ENCODE measurements at regions not wholly inside any gene's neighbourhood (a gene's known extent, or its start where the extent isn't known, plus 50 kb on each side); places are given as distances from the start of the nearest gene placed in this dataset.

GRCh38 chr13:32947411-32948276 lies 68.6 kb upstream of the KL start:
- TF ChIP-seq CTCF (conservative IDR thresholded peaks at IDR 0.05; ENCODE audit: low read depth, low read length), result no peak

GRCh38 chr13:32949820-32950219 lies 66.4 kb upstream of the KL start:
- no peak for DNase-seq (ENCODE audit: low read depth)
- no peak overlapping the region for H3K4me3 ChIP-seq (ENCODE audit: low read length)
- no peak for TF ChIP-seq CTCF (conservative IDR thresholded peaks at IDR 0.05; ENCODE audit: low read depth, low read length)

More at GRCh38 chr13:32947411-32948276, 68.6 kb upstream of the KL start:
- DNase-seq (ENCODE audit: low read depth), result no peak
- no peak overlapping the region for H3K4me3 ChIP-seq (ENCODE audit: low read length)

GRCh38 chr13:32951580-32951979 lies 64.6 kb upstream of the KL start:
- DNase-seq (ENCODE audit: low read depth), result no peak
- no peak for TF ChIP-seq CTCF (conservative IDR thresholded peaks at IDR 0.05; ENCODE audit: low read depth, low read length)

GRCh38 chr13:32955881-32956594 lies 60.2 kb upstream of the KL start:
- no peak for TF ChIP-seq CTCF (conservative IDR thresholded peaks at IDR 0.05; ENCODE audit: low read depth, low read length)
- no peak overlapping the region for H3K4me3 ChIP-seq (ENCODE audit: low read length)
- no peak for DNase-seq (ENCODE audit: low read depth)

More at GRCh38 chr13:32951580-32951979, 64.6 kb upstream of the KL start:
- H3K4me3 ChIP-seq (ENCODE audit: low read length), result no peak overlapping the region

- no peak for DNase-seq (ENCODE audit: low read depth)
- H3K4me3 ChIP-seq (ENCODE audit: low read length), result no peak overlapping the region
- TF ChIP-seq CTCF (conservative IDR thresholded peaks at IDR 0.05; ENCODE audit: low read depth, low read length), result no peak
These were observed 59.7 kb upstream of the KL start for GRCh38 chr13:32956595-32956933.

GRCh38 chr13:32960626-32961025 lies 55.6 kb upstream of the KL start:
- TF ChIP-seq CTCF (conservative IDR thresholded peaks at IDR 0.05; ENCODE audit: low read depth, low read length), result no peak
- no peak for DNase-seq (ENCODE audit: low read depth)
- H3K4me3 ChIP-seq (ENCODE audit: low read length), result no peak overlapping the region

Data from retinal pigment epithelial cell (primary cell).